ENCODE measurements at regions not wholly inside any gene's neighbourhood (a gene's known extent, or its start where the extent isn't known, plus 50 kb on each side); places are given as distances from the start of the nearest gene placed in this dataset.

GRCh38 chr6:132967871-132968270, 153.5 kb downstream of the RPS12 start:
- TF ChIP-seq EZH2phosphoT487 (IDR thresholded peaks at IDR 0.05; ENCODE audit: low read length): no peak
- no peak for TF ChIP-seq CTCF (IDR thresholded peaks at IDR 0.05; ENCODE audit: low read length)
